CD8-positive, alpha-beta memory T cell (primary cell): ENCODE measurements at regions not wholly inside any gene's neighbourhood (a gene's known extent, or its start where the extent isn't known, plus 50 kb on each side); places are given as distances from the start of the nearest gene placed in this dataset.

Experiments used
- CTCF ChIA-PET: fragments of 350-600 bp; sonication (Branson Sonifier 250); formaldehyde crosslinking; loops from one replicate; lab custom pipeline; 2021; ENCODE audit warnings: antibody characterized with exemption; lab: Charles Lee
- POLR2A ChIA-PET: fragments of 350-600 bp; sonication (Branson Sonifier 250); formaldehyde crosslinking; loops from one replicate; lab custom pipeline; 2021; ENCODE audit warnings: antibody characterized with exemption; lab: Charles Lee
- DNase-seq, 5 donors: peaks; one replicate each; pipeline versions ENCODE4 v3.0.0 to v3.0.0-alpha.2; 2020 to 2022; ENCODE audit warnings: mixed read lengths in 1 of 5
- H3K27ac ChIP-seq: one replicate; pipeline ENCODE4 v1.7.0; 2013; ENCODE audit warnings: low read depth, mild to moderate bottlenecking, low read length, moderate library complexity
- H3K27me3 ChIP-seq: 2 replicates; pipeline ENCODE4 v1.7.0; 2013; ENCODE audit warnings: low read length, mild to moderate bottlenecking; ENCODE audit not compliant: insufficient read depth, poor library complexity, severe bottlenecking
- H3K36me3 ChIP-seq: 2 replicates; pipeline ENCODE4 v1.7.0; 2013; ENCODE audit warnings: mild to moderate bottlenecking, low read length, moderate library complexity; ENCODE audit not compliant: insufficient read depth
- H3K4me1 ChIP-seq: 2 replicates; pipeline ENCODE4 v1.7.0; 2013; ENCODE audit warnings: mild to moderate bottlenecking, low read length, moderate library complexity; ENCODE audit not compliant: insufficient read depth
- H3K4me3 ChIP-seq: 2 replicates; pipeline ENCODE4 v1.7.0; 2013; ENCODE audit warnings: mild to moderate bottlenecking, low read length
- H3K9me3 ChIP-seq: 2 replicates; pipeline ENCODE4 v1.7.0; 2013; ENCODE audit warnings: mild to moderate bottlenecking, low read length
- H3K27ac Mint-ChIP-seq, 8 donors: one replicate each; pipeline ENCODE4 v1.8.0; 2020 to 2021; ENCODE audit warnings: mixed read lengths in 8 of 8, mild to moderate bottlenecking in 6 of 8, inconsistent platforms in 3 of 8, moderate library complexity in 3 of 8
- H3K27me3 Mint-ChIP-seq, 2 donors: one replicate each; pipeline ENCODE4 v1.8.0; 2020 to 2021; ENCODE audit warnings: mixed read lengths in 2 of 2, mild to moderate bottlenecking in 1 of 2, moderate library complexity in 1 of 2
- H3K36me3 Mint-ChIP-seq, 3 donors: one replicate each; pipeline ENCODE4 v1.8.0; 2020 to 2021; ENCODE audit warnings: mixed read lengths in 3 of 3, inconsistent platforms in 1 of 3, mild to moderate bottlenecking in 1 of 3
- H3K4me1 Mint-ChIP-seq, 3 donors: one replicate each; pipeline ENCODE4 v1.8.0; 2020 to 2021; ENCODE audit warnings: mixed read lengths in 3 of 3, inconsistent platforms in 1 of 3, mild to moderate bottlenecking in 1 of 3
- H3K4me3 Mint-ChIP-seq, 7 donors: one replicate each; pipeline ENCODE4 v1.8.0; 2020 to 2021; ENCODE audit warnings: mixed read lengths in 7 of 7, mild to moderate bottlenecking in 6 of 7, moderate library complexity in 4 of 7, inconsistent platforms in 2 of 7
- H3K9me3 Mint-ChIP-seq, 5 donors: one replicate each; pipeline ENCODE4 v1.8.0; 2020 to 2022; ENCODE audit warnings: mixed read lengths in 5 of 5, mild to moderate bottlenecking in 3 of 5, moderate library complexity in 2 of 5, inconsistent platforms in 1 of 5

DNA sequence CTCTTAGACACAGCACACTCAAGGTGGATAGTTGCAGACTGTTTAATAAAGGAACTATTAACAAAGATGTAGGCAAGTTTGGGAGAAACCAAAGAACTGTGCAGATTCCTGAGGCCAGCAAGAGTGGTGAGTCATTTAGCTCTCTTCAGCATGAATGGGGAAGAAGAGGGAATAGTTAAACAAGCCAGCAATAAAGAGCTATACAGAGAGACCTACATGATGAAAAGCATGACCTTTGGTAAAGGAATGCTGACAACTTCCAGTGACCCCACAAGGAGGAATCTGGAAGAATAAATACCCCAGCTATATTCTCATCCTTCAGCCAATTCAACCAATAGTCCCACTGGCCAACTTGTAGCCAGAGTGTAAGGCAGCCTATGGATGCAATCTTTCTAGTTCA lies 706.0 kb upstream of the GRAMD2B start:
- no peaks in the 10 kb centered on the region for H3K9me3 ChIP-seq
- H3K4me3 Mint-ChIP-seq: no peak overlapping the region
- no peak overlapping the region for H3K4me3 ChIP-seq
- no peak overlapping the region for H3K27ac Mint-ChIP-seq
- no peak for DNase-seq
- no peak overlapping the region for H3K27ac ChIP-seq
- H3K9me3 Mint-ChIP-seq: peaks cover 0 to 25% (median 3%) of the 10 kb centered on the region in 5 donors
- no peaks in the 10 kb centered on the region for H3K4me1 ChIP-seq
- no peaks in the 10 kb centered on the region for H3K27me3 ChIP-seq
- POLR2A ChIA-PET: no interaction called here
- CTCF ChIA-PET: no interaction called here
- H3K36me3 Mint-ChIP-seq: no peaks in the 10 kb centered on the region
- H3K27me3 Mint-ChIP-seq: no peaks in the 10 kb centered on the region
- H3K4me1 Mint-ChIP-seq: no peaks in the 10 kb centered on the region
- no peaks in the 10 kb centered on the region for H3K36me3 ChIP-seq

DNA sequence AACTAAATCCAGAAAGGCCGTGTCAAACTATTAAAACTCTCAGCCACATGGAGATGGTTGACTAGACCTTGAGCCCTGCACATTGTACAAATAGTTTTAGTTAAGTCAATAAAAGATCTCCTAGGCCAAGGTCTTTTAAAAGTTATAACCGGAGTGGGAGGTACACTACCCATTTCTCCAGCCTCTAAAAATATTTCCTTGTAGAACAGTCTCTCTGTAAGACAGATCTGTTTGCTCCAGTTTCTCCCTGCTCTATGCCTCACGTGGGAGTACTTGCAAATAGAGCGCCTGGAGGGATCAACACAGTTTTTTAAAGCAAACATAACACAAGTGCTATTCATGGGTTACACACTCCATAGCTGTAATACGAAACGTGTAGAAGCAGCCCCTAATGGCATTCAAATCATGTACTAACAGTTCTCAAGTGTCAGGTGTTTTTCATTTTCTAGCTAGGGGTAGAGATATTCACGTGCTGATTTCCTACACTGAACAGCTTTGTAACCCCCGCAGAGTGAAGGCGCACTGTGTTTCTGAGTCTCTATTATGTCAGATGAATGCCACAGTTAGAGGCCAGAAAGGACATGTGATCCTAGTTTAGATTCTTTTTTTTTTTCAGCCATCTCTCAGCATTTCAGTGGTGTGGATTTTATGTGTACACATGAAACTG lies 703.4 kb upstream of the GRAMD2B start:
- POLR2A ChIA-PET: no interaction called here
- H3K27ac Mint-ChIP-seq: no peak overlapping the region
- no peak overlapping the region for H3K4me3 Mint-ChIP-seq
- H3K27ac ChIP-seq: no peak overlapping the region
- H3K9me3 Mint-ChIP-seq: peaks cover 0 to 25% (median 3%) of the 10 kb centered on the region in 5 donors
- H3K4me3 ChIP-seq: no peak overlapping the region
- no peaks in the 10 kb centered on the region for H3K36me3 ChIP-seq
- H3K27me3 Mint-ChIP-seq: no peaks in the 10 kb centered on the region
- no peaks in the 10 kb centered on the region for H3K36me3 Mint-ChIP-seq
- no peaks in the 10 kb centered on the region for H3K4me1 Mint-ChIP-seq
- no peaks in the 10 kb centered on the region for H3K9me3 ChIP-seq
- CTCF ChIA-PET: no interaction called here
- DNase-seq: no peak
- H3K27me3 ChIP-seq: no peaks in the 10 kb centered on the region
- no peaks in the 10 kb centered on the region for H3K4me1 ChIP-seq

DNA sequence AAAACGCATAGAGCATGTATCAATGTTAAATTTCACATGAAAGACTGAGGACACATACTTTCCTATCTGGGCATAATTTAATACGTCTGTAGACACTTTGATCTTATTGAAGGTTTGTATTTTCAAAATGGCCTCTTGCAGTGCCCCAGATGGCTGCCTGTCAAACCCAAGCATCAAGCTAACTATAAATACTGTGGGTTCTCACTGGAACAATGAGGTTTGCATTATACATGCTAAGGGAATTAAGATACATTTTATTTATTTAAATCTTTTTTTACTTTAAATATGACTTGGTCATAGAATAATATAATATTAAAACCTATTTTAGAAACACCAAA lies 702.9 kb upstream of the GRAMD2B start:
- no peak for DNase-seq
- Mint-ChIP-seq H3K9me3 (peaks cover 0 to 25% (median 3%) of the 10 kb centered on the region in 5 donors), H3K4me3 (no peak overlapping the region), H3K4me1 (no peaks in the 10 kb centered on the region), H3K27me3 (no peaks in the 10 kb centered on the region), H3K27ac (no peak overlapping the region), H3K36me3 (no peaks in the 10 kb centered on the region)
- H3K27ac ChIP-seq: no peak overlapping the region
- H3K4me3 ChIP-seq: no peak overlapping the region
- POLR2A ChIA-PET: no interaction called here
- CTCF ChIA-PET: no interaction called here
- no peaks in the 10 kb centered on the region for H3K9me3 ChIP-seq
- no peaks in the 10 kb centered on the region for H3K4me1 ChIP-seq
- no peaks in the 10 kb centered on the region for H3K27me3 ChIP-seq
- no peaks in the 10 kb centered on the region for H3K36me3 ChIP-seq

DNA sequence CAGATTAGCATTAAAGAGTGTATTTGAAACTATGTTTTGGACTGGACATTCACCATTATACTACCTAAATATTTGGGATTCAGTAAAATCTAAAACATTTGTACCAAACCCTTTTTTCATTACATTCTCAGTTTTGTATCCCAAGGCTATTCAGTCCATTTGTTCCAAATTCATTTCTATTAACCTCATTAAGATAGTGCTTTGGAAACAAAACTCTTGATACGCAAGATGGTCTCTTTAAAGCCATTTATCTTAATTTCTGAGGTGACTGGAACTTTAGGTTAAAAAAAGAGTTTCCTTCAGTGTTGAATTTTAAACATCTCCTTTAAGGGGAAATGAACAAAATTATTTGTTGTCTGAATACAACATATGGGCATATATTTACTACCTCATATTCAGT lies 702.5 kb upstream of the GRAMD2B start:
- Histone ChIP-seq H3K4me3 (no peak overlapping the region), H3K36me3 (no peaks in the 10 kb centered on the region), H3K4me1 (no peaks in the 10 kb centered on the region), H3K27ac (no peak overlapping the region), H3K9me3 (no peaks in the 10 kb centered on the region), H3K27me3 (no peaks in the 10 kb centered on the region)
- Mint-ChIP-seq H3K27me3 (no peaks in the 10 kb centered on the region), H3K36me3 (no peaks in the 10 kb centered on the region), H3K27ac (no peak overlapping the region), H3K9me3 (peaks cover 0 to 25% (median 3%) of the 10 kb centered on the region in 5 donors), H3K4me3 (no peak overlapping the region), H3K4me1 (no peaks in the 10 kb centered on the region)
- no peak for DNase-seq
- POLR2A ChIA-PET: no interaction called here
- CTCF ChIA-PET: no interaction called here

DNA sequence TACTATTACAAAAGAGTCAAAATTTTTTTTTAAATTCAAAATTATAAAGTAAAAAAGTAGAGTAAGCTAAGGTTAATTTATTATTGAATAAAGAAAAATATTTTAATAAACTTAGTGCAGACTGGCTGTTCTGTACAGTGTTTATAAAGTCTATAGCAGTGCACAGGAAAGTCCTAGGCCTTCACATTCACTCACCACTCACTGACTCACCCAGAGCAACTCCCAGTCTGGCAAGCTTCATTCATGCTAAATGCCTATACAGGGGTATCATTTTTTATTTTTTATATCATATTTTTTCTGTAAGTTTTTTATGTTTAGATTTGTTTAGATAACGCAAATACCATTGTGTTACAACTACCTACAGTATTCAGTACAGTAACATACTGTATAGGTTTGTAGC lies 700.7 kb upstream of the GRAMD2B start:
- Mint-ChIP-seq H3K4me3 (no peak overlapping the region), H3K9me3 (peaks cover 0 to 16% (median 0%) of the 10 kb centered on the region in 5 donors), H3K36me3 (no peaks in the 10 kb centered on the region), H3K27ac (no peak overlapping the region), H3K4me1 (no peaks in the 10 kb centered on the region), H3K27me3 (no peaks in the 10 kb centered on the region)
- H3K36me3 ChIP-seq: no peaks in the 10 kb centered on the region
- ChIA-PET POLR2A (no interaction called here), CTCF (no interaction called here)
- H3K4me3 ChIP-seq: no peak overlapping the region
- no peak for DNase-seq
- H3K9me3 ChIP-seq: no peaks in the 10 kb centered on the region
- no peak overlapping the region for H3K27ac ChIP-seq
- no peaks in the 10 kb centered on the region for H3K27me3 ChIP-seq
- H3K4me1 ChIP-seq: no peaks in the 10 kb centered on the region

DNA sequence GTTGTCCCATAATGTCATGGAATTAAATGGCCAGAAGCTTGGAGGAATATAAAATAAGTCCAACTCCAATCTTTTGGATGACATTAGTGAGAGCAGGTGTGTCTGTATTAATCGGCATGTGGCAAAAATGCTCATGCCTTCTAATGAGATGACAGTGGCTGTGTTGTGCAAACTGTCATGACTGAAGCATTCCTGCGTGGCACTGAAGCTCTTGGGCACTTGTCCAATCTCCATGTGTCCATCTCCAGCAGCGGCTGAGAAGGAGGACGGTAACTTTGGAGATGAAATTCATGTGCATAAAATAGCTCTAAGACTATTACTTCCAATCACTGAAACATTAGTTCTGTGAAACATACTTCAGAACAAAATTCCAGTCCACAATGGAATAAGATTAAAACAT lies 697.5 kb upstream of the GRAMD2B start:
- Mint-ChIP-seq H3K36me3 (no peaks in the 10 kb centered on the region), H3K27ac (no peak overlapping the region), H3K27me3 (no peaks in the 10 kb centered on the region), H3K4me1 (no peaks in the 10 kb centered on the region), H3K4me3 (no peak overlapping the region), H3K9me3 (peaks cover 0 to 13% (median 2%) of the 10 kb centered on the region in 5 donors)
- Histone ChIP-seq H3K9me3 (no peaks in the 10 kb centered on the region), H3K4me1 (no peaks in the 10 kb centered on the region), H3K27me3 (no peaks in the 10 kb centered on the region), H3K4me3 (no peak overlapping the region), H3K36me3 (no peaks in the 10 kb centered on the region), H3K27ac (no peak overlapping the region)
- no peak for DNase-seq
- POLR2A ChIA-PET: no interaction called here
- CTCF ChIA-PET: no interaction called here

DNA sequence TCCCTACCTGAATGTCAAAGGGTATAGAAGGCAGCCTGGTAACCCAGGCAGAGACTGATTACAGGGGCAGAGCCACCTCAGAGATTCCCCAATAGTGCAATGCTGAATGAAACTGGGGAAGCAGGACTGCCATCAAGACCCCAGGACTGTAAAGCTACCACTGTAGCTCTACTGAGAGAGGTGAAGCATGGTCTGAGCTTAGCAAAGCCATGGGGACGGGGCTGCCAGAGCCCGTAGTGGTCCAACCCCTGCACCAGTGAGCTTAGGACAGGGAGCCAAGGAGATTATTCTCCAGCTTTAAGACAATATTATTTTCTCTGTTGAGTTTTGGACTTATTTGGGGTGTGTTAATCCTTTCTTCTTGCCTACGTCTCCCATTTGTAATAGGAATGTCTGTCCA lies 679.3 kb upstream of the GRAMD2B start:
- Mint-ChIP-seq H3K9me3 (peaks cover 6 to 25% (median 14%) of the 10 kb centered on the region in 5 donors), H3K4me3 (no peak overlapping the region), H3K36me3 (no peaks in the 10 kb centered on the region), H3K27me3 (no peaks in the 10 kb centered on the region), H3K27ac (no peak overlapping the region), H3K4me1 (no peaks in the 10 kb centered on the region)
- H3K36me3 ChIP-seq: no peaks in the 10 kb centered on the region
- no peak overlapping the region for H3K27ac ChIP-seq
- H3K27me3 ChIP-seq: no peaks in the 10 kb centered on the region
- DNase-seq: no peak
- no peak overlapping the region for H3K4me3 ChIP-seq
- ChIA-PET POLR2A (no interaction called here), CTCF (interaction anchor here (1.1 kb wide), 1 partner anchor 14 kb away, joined by 3 read pairs; no protein-coding TSS in a partner anchor)
- H3K9me3 ChIP-seq: no peaks in the 10 kb centered on the region
- no peaks in the 10 kb centered on the region for H3K4me1 ChIP-seq

DNA sequence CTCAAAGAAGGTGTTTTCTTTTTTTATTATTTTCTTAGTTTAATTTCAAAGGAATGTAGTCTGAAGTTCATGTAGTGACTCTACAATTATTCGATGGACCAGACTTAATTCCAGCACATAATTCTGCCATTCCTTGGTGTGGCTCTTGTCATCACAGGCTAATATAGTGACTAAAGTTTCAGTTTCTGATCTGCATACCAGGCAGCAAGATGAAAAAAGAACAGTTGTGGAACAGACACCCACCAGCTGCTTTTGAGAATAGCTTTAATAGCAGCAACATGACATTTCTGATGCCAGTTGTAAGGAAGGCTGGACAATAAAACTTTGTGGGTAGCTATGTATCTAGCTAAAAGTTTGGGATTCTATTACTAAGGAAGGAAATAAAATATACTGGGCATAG lies 676.3 kb upstream of the GRAMD2B start:
- Histone ChIP-seq H3K9me3 (no peaks in the 10 kb centered on the region), H3K36me3 (no peaks in the 10 kb centered on the region), H3K4me1 (no peaks in the 10 kb centered on the region), H3K27ac (no peak overlapping the region), H3K27me3 (no peaks in the 10 kb centered on the region), H3K4me3 (no peak overlapping the region)
- H3K27me3 Mint-ChIP-seq: no peaks in the 10 kb centered on the region
- no peaks in the 10 kb centered on the region for H3K4me1 Mint-ChIP-seq
- no peaks in the 10 kb centered on the region for H3K36me3 Mint-ChIP-seq
- no peak overlapping the region for H3K27ac Mint-ChIP-seq
- POLR2A ChIA-PET: no interaction called here
- H3K4me3 Mint-ChIP-seq: no peak overlapping the region
- DNase-seq: no peak
- peaks cover 3 to 29% (median 6%) of the 10 kb centered on the region in 5 donors for H3K9me3 Mint-ChIP-seq
- CTCF ChIA-PET: no interaction called here
